NCI-H510A treated with DMSO at 0.1 percent for 48 hours (cell line): ENCODE measurements at regions not wholly inside any gene's neighbourhood (a gene's known extent, or its start where the extent isn't known, plus 50 kb on each side); places are given as distances from the start of the nearest gene placed in this dataset.

Experiments used
- DNase-seq: peaks from one replicate; lab custom pipeline; 2025; lab: John Stamatoyannopoulos, UW

DNA sequence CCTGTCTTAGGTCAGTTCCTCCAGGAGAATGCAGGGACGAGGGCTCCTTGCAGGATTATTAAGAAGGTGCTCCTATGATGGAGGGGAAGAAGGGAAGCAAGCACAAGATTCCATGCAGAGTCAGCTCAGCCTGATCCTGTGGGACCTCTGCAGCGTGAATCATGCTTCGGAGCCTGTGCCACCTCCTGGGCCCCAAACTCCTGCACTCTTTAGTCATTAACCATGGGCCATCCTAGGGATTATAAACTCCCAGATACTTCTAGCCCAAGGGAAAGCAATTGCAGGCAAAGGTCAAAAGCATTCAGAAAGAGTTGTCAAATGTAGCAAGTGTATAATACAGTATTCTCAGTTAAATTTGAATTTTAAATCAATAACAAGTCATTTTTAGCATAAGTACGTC lies 208.7 kb upstream of the PMEPA1 start:
- DNase-seq = no peak

DNA sequence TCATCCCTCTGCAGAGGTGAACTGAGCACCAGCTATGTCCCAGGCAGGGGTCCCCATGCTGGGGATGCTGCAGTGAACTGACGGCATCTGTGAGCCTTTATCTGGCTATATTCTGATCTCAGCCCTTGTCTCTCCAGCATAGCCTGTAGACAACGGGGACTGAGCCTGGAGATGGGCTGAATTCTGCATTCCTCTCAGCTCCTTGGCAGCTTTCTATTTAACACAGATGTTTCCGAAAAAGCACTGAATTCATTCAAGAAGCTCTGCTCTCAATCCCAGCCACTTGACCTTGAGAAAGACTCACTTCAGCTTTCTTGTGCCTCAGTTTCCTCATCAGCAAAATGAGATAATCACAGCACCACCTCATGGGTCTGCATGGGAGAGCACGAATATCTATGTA lies 204.4 kb upstream of the PMEPA1 start:
- no peak for DNase-seq

DNA sequence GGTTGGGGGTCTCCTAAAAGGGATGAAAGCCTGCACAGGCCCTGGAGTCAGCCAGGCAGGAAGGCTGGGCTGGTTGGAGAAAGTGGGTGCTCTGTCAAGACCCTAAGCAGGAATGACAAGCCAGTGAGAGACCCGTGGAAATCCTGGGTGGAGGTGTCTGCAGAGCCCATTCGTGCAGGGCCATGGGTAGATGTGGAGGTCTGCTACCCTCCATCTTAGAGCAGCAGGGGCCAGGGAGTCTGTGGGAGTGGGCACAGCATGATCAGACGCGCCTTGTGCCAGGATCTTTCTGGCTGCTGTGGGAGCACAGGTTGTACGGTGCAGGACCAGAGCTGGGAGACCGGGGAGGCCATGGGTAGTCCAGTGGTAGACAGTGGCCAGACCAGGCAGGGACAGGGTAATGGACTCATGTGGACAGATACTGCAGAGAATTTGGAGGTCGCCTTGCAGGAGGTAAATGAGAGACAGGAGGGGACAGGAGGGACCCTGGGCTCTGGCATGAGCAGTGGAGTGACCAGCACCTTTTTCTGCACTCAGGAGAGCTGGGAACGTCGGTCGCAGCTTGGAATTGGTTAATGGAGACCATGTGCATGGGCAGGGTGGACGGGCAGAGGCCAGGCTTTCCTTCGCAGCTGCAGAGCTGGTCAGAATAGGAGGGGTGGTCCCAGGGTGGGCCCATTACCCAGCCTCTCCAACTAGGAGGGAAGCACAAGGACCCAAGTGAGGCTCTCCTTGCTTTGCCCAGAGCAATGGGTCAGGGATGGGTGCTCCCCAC lies 203.5 kb upstream of the PMEPA1 start:
- no peak for DNase-seq

DNA sequence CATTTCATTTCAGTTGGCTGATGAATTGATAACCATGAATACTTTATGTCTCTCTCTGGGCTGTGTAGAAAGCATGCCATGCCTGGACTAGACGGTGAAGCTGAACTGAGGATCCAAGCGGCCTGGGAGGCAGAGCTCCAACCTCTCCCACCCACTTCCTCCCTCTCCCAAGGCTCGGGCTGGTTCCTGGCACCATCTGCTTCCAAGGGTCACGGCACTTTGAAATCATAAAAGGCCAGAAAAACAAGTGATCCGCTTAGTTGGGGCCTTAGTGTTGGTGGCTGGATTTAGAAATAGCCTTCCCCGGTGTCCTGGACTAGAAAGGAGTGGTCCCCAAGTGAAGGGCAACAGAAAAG lies 202.4 kb upstream of the PMEPA1 start:
- DNase-seq = no peak

GRCh38 chr20:57911512-57912226 lies 201.9 kb upstream of the PMEPA1 start:
- no peak for DNase-seq

- DNase-seq = no peak
Observed at GRCh38 chr20:57910716-57911115, 200.9 kb upstream of the PMEPA1 start.

DNA sequence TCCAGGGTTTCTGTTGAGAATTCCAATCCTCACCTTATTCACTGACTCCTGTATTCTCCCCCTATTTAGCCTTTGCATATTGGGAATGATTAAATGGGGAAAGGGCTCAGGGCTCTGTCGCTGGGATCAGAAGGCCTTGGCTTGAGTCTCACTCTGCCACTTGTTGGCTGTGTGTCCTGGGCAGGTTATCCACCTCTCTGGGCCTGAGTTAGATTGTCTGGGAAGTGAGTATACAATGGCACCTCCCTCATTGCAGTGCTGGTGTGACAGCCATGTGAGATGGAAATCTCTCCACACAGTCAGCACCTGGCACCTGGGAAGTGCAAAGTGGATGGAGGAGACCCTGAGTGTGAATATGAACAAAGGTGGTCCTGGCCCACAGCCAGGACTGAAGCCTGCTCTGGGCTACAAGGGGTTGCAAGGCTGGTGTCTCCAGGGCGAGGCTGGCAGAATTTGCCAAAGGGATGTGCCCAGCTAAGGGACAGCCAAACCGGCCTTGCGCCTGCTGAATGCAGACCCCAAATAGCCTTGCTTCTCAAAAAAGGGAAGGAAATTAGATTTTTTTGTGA lies 200.0 kb upstream of the PMEPA1 start:
- DNase-seq = no peak

- DNase-seq = no peak
Observed at GRCh38 chr20:57908704-57909630, 199.2 kb upstream of the PMEPA1 start.

- no peak for DNase-seq
Observed at GRCh38 chr20:57908226-57908625, 198.4 kb upstream of the PMEPA1 start.

GRCh38 chr20:57907131-57908000 lies 197.6 kb upstream of the PMEPA1 start:
- DNase-seq = no peak

- no peak for DNase-seq
Observed at GRCh38 chr20:57905448-57905847, 195.6 kb upstream of the PMEPA1 start.

GRCh38 chr20:57904314-57905105 lies 194.7 kb upstream of the PMEPA1 start:
- no peak for DNase-seq

GRCh38 chr20:57902473-57902872 lies 192.7 kb upstream of the PMEPA1 start:
- no peak for DNase-seq

- DNase-seq = no peak
Observed at GRCh38 chr20:57901526-57901925, 191.7 kb upstream of the PMEPA1 start.

- DNase-seq = no peak
Observed at GRCh38 chr20:57900226-57900905, 190.6 kb upstream of the PMEPA1 start.

DNA sequence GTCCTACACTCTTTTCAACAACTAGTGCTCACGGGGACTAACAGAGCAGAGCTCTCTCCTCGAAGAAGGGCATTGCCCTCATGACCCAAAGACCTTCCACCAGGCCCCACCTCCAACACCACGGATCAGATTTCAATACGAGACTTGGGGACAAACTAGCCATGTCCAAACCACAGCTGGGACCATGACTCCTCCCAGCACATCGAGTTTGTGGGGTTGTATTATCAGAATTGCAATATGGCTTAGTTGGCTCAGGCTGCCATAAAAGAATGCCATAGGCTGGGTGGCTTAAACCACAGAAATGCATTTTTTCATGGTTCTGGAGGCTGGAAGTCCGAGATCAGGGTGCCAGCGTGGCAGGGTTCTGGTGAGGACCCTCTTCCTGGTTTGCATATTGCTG lies 189.7 kb upstream of the PMEPA1 start:
- DNase-seq = no peak

GRCh38 chr20:57898332-57898731 lies 188.5 kb upstream of the PMEPA1 start:
- no peak for DNase-seq

DNA sequence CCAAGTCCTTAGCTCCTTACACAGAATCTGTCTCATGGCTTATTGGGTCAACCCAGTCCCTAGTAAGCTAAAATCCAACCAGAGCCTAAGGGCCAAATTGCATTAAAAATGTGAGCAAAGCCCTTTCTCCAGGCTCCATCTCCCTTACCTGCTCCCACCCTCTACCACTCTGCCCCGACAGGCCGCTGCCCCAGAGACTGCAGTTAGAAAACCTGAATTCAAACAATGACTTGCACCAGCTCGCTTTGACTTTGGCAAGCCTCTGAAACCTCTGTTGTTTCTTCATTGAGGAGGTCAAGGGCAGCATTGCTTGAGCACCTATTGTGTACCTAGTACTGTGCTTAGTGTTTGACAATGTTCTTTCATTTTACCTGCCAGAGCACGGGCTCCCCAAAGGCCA lies 188.1 kb upstream of the PMEPA1 start:
- DNase-seq = no peak

DNA sequence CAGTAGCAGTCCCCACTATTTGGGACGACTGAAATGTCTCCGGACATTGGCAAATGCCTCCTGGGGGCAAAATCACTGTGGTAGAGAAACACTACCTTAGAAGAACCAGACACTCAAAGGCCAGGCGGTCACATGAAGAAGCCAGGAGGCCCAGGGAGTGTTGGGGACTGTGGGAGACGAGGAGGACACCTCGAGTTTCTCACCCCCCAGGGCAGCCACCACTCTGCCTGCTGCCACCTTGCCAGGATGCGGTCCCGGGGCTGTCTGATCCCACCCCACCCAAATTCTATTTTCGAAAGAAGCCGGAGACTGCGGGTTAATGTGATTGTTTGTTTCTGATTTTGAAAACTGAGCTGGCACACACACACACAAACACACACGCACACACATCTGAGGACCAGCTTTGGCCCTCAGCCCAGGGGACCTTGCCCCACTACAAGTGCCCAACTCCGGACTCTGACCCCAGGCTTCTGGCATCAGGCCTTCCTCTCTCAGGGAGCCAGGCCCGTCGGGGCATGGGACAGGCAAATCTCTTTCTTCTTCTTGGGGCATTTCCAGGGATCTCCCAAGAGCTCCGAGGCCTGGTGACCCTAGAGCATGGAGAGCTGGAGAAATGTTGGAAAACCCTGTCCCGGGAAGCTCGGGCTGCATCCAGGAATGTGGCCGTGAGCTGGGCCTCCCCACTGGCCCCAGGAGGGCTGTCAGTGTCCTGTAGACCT lies 187.5 kb upstream of the PMEPA1 start:
- no peak for DNase-seq
